ENCODE measurements at regions not wholly inside any gene's neighbourhood (a gene's known extent, or its start where the extent isn't known, plus 50 kb on each side); places are given as distances from the start of the nearest gene placed in this dataset.

DNA sequence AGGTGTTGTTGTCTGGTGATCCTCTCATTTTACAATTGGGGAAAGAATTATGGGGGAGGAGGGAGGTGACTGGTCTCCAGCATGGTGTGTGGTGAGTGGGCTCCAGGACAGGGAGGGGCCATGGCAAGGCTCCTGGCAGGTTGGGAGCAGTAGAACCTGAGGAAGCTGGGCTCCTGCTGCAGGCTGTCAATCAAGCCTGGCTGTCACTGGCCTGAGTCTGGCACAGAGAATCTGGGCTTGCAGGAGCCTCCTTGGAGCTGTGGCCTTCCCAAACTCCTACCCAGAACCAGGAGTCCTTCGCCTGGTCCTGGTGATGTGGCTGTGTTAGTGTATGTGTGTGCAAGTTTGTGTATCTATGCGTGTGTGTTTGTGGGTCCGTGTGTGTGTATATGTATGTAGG lies 131.9 kb upstream of the CSF3R start:
- no peak for DNase-seq
- Histone ChIP-seq H3K4me1 (no peaks in the 10 kb centered on the region), H3K9me3 (no peaks in the 10 kb centered on the region), H3K36me3 (ENCODE audit: insufficient read depth in 1 of 2, low read depth in 1 of 2) (no peaks in the 10 kb centered on the region), H3K27ac (no peak overlapping the region), H3K27me3 (ENCODE audit: insufficient read depth in 3 of 3, low read length in 2 of 3) (peaks cover 0 to 21% (median 2%) of the 10 kb centered on the region in 3 donors), H3K4me3 (no peak overlapping the region)
- no peak for ATAC-seq
- TF ChIP-seq, protein P1, sequence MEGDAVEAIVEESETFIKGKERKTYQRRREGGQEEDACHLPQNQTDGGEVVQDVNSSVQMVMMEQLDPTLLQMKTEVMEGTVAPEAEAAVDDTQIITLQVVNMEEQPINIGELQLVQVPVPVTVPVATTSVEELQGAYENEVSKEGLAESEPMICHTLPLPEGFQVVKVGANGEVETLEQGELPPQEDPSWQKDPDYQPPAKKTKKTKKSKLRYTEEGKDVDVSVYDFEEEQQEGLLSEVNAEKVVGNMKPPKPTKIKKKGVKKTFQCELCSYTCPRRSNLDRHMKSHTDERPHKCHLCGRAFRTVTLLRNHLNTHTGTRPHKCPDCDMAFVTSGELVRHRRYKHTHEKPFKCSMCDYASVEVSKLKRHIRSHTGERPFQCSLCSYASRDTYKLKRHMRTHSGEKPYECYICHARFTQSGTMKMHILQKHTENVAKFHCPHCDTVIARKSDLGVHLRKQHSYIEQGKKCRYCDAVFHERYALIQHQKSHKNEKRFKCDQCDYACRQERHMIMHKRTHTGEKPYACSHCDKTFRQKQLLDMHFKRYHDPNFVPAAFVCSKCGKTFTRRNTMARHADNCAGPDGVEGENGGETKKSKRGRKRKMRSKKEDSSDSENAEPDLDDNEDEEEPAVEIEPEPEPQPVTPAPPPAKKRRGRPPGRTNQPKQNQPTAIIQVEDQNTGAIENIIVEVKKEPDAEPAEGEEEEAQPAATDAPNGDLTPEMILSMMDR (IDR thresholded peaks at IDR 0.05), result no peak
- intact Hi-C loops (cut with DNase I), result no loop called here
- 73 to 85% (median 80%) methylated on average over 3 of the region's 3 CpGs for WGBS, 3 donors

DNA sequence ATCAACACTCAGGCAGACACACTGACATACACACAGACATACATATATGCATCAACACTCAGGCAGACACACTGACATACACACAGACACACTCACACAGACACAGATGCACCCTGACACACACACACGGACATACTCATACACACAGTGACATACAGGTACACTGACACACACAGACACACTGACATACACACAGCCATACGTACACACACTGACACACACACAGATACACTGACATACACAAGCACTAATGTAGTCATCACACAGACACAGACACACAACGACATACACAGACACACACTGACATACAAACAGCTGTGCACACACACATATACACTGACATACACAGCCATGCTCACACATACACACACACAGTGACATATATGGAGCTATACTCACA lies 131.0 kb upstream of the CSF3R start:
- intact Hi-C loops (cut with DNase I), result no loop called here
- H3K4me3 ChIP-seq, result no peak overlapping the region
- 73 to 76% (median 74%) methylated on average over 3 of the region's 3 CpGs for WGBS, 3 donors
- H3K27ac ChIP-seq, result no peak overlapping the region
- TF ChIP-seq, protein P1 (IDR thresholded peaks at IDR 0.05), result no peak
- DNase-seq (no peak), ATAC-seq (no peak)
- H3K4me1 ChIP-seq, result no peaks in the 10 kb centered on the region
- peaks cover 0 to 24% (median 2%) of the 10 kb centered on the region in 3 donors for H3K27me3 ChIP-seq (ENCODE audit: insufficient read depth in 3 of 3, low read length in 2 of 3)
- no peaks in the 10 kb centered on the region for H3K36me3 ChIP-seq (ENCODE audit: insufficient read depth in 1 of 2, low read depth in 1 of 2)
- H3K9me3 ChIP-seq, result no peaks in the 10 kb centered on the region

DNA sequence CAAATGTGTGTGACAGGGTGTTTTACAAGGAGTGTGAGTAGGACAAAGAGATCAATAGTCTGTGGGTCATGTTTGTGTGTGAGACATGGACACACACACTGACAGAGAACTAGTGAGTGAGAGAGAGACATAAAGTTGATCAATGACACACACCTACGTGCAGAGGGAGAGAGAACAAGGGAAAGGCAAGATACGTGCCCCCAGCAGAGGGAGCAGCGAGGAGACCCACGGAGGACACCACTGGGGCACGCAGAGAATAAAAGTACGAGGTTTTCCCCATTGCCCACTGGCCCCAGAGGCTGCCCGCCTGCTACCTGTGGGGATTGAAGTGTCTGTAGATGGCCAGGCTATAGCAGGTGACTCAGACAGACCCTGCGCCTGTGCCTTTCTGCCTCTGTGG lies 130.2 kb upstream of the CSF3R start:
- TF ChIP-seq, protein P1 (IDR thresholded peaks at IDR 0.05), result no peak
- intact Hi-C loops (cut with DNase I), result no loop called here
- Histone ChIP-seq H3K36me3 (ENCODE audit: insufficient read depth in 1 of 2, low read depth in 1 of 2) (no peaks in the 10 kb centered on the region), H3K9me3 (no peaks in the 10 kb centered on the region), H3K27me3 (ENCODE audit: insufficient read depth in 3 of 3, low read length in 2 of 3) (peaks cover 0 to 24% (median 2%) of the 10 kb centered on the region in 3 donors), H3K27ac (no peak overlapping the region), H3K4me1 (no peaks in the 10 kb centered on the region), H3K4me3 (no peak overlapping the region)
- 33 to 38% (median 34%) methylated on average over 8 of the region's 8 CpGs for WGBS, 3 donors
- no peak for DNase-seq
- ATAC-seq, result no peak

DNA sequence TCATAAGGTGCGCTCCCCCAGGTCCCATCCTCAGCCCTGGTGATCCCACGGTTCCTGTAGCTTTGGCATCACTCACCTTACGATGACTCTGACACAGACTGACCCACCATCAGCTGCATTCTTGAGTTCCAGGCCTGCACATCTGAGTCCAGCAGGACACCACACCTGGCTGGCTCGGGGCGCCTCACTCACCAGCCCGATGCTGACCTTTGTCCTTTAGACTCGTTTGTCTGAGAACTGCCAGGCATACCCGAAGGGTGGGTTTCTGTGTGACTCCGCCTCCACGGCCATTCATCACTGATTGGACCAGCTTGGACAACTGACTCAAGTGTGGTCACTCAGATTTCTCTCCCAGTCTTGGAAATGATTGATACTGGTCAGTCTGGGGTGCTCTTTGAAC lies 129.4 kb upstream of the CSF3R start:
- Histone ChIP-seq H3K27me3 (ENCODE audit: insufficient read depth in 3 of 3, low read length in 2 of 3) (peaks cover 0 to 24% (median 2%) of the 10 kb centered on the region in 3 donors), H3K4me1 (no peaks in the 10 kb centered on the region), H3K4me3 (no peak overlapping the region), H3K36me3 (ENCODE audit: insufficient read depth in 1 of 2, low read depth in 1 of 2) (no peaks in the 10 kb centered on the region), H3K27ac (no peak overlapping the region), H3K9me3 (no peaks in the 10 kb centered on the region)
- no peak for ATAC-seq
- no peak for DNase-seq
- TF ChIP-seq, protein P1 (IDR thresholded peaks at IDR 0.05), result no peak
- WGBS, 3 donors, result 55 to 67% (median 62%) methylated on average over 10 of the region's 10 CpGs
- intact Hi-C loops (cut with DNase I), result no loop called here

DNA sequence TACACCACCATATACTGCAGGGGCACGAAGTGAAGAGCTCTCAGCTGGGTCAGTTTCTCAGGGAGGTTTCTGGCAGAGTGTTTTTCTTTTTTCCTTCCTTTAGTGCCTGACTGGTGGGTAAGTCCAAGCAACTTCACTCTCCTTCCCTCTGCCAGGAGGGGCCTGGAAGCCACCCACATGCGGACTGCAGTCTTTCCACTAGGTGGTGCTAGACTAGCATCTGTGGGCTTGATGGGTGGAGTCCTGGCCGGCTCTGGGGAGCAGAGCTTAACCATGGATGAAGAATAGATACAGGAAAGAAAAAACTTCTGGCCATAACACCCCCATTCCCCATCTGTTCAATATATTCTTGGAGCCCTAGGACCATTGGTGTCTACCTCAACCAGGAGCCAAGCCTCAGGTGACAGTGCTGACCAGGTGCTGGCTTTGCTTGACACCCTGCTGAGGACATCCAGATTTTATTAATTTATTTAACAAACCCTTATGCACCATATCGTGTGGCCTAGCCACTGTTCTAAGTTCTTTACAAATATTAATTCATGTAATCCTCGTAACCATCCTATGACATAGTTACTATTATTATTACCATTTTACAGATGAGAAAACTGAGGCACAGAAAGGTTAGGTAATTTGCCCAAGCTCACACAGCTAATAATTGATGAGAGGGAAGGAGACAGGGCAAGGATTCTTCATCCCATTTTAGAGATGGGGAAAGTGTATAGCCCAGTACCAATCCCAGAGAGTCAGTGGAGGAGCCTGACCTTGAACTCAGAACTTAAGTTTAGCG lies 126.7 kb upstream of the CSF3R start:
- DNase-seq (no peak), ATAC-seq (no peak)
- H3K36me3 ChIP-seq (ENCODE audit: insufficient read depth in 1 of 2, low read depth in 1 of 2), result no peaks in the 10 kb centered on the region
- H3K27me3 ChIP-seq (ENCODE audit: insufficient read depth in 3 of 3, low read length in 2 of 3), result peaks cover 0 to 24% (median 4%) of the 10 kb centered on the region in 3 donors
- H3K27ac ChIP-seq, result no peak overlapping the region
- TF ChIP-seq, protein P1 (IDR thresholded peaks at IDR 0.05), result no peak
- 40 to 43% (median 40%) methylated on average over 6 of the region's 6 CpGs for WGBS, 3 donors
- intact Hi-C loops (cut with DNase I), result no loop called here
- no peaks in the 10 kb centered on the region for H3K4me1 ChIP-seq
- H3K9me3 ChIP-seq, result no peaks in the 10 kb centered on the region
- H3K4me3 ChIP-seq, result no peak overlapping the region
